HEK293T (cell line): ENCODE measurements at regions not wholly inside any gene's neighbourhood (a gene's known extent, or its start where the extent isn't known, plus 50 kb on each side); places are given as distances from the start of the nearest gene placed in this dataset.

Experiments
- ARNT ChIP-seq: fragments of 450-650 bp; IDR thresholded peaks from 2 replicates; pipeline ENCODE4 v1.6.1; 2017; ENCODE audit warnings: mild to moderate bottlenecking
- CTBP1 ChIP-seq: fragments of 450-650 bp; IDR thresholded peaks from 2 replicates; pipeline ENCODE4 v1.6.1; 2016; ENCODE audit warnings: borderline replicate concordance
- FOXM1 ChIP-seq: fragments of 450-650 bp; IDR thresholded peaks from 2 replicates; pipeline ENCODE4 v1.6.1; 2017; ENCODE audit warnings: mild to moderate bottlenecking, borderline replicate concordance
- PKNOX1 ChIP-seq: fragments of 450-650 bp; IDR thresholded peaks from 2 replicates; pipeline ENCODE4 v1.6.1; 2016

GRCh38 chr15:91592567-91592966 lies 260.9 kb upstream of the SLCO3A1 start:
- no peak for TF ChIP-seq FOXM1
- no peak for TF ChIP-seq ARNT
- TF ChIP-seq PKNOX1: no peak
- no peak for TF ChIP-seq CTBP1
